ENCODE measurements at regions not wholly inside any gene's neighbourhood (a gene's known extent, or its start where the extent isn't known, plus 50 kb on each side); places are given as distances from the start of the nearest gene placed in this dataset.

DNA sequence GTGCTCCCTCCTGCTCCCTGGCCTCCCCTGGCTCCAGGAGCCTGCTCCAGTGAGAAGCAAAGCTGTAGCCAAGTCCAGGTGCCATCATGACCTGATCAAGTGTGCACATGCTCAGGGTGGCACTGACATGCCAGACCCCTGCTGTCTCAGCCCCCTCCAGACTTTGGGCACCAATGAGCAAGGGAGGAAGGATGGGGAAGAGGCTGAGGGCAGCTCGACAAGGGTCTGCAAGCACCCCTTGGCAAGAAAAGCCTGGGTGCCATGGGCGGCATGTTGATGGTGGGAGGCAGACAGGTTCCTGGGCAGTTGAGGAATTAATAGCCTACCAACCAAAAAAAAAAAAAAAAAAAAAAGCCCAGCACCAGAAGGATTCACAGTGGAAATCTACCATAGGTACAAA lies 942.6 kb upstream of the PRMT6 start:
- TF ChIP-seq, protein P1, sequence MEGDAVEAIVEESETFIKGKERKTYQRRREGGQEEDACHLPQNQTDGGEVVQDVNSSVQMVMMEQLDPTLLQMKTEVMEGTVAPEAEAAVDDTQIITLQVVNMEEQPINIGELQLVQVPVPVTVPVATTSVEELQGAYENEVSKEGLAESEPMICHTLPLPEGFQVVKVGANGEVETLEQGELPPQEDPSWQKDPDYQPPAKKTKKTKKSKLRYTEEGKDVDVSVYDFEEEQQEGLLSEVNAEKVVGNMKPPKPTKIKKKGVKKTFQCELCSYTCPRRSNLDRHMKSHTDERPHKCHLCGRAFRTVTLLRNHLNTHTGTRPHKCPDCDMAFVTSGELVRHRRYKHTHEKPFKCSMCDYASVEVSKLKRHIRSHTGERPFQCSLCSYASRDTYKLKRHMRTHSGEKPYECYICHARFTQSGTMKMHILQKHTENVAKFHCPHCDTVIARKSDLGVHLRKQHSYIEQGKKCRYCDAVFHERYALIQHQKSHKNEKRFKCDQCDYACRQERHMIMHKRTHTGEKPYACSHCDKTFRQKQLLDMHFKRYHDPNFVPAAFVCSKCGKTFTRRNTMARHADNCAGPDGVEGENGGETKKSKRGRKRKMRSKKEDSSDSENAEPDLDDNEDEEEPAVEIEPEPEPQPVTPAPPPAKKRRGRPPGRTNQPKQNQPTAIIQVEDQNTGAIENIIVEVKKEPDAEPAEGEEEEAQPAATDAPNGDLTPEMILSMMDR (IDR thresholded peaks at IDR 0.05; ENCODE audit: poor library complexity): no peak
- TF ChIP-seq EZH2 (IDR thresholded peaks at IDR 0.05; ENCODE audit: borderline replicate concordance) (no peak), EZH2phosphoT487 (IDR thresholded peaks at IDR 0.05; ENCODE audit: low read depth, severe bottlenecking, unreplicated experiment) (no peak)
